Fibroblast of lung (primary cell): ENCODE measurements at regions not wholly inside any gene's neighbourhood (a gene's known extent, or its start where the extent isn't known, plus 50 kb on each side); places are given as distances from the start of the nearest gene placed in this dataset.

Experiments
- DNase-seq, 2 donors: peaks; one replicate each; pipeline versions ENCODE4 v3.0.0 to v3.0.0-alpha.2; 2010; ENCODE audit warnings: low read depth in 2 of 2
- H2AFZ ChIP-seq: 2 replicates; pipeline ENCODE4 v1.5.1; 2012; ENCODE audit warnings: low read length, control low read depth, inconsistent platforms
- H3K27ac ChIP-seq: 2 replicates; pipeline ENCODE4 v1.5.1; 2011; ENCODE audit warnings: low read length, control low read depth; ENCODE audit not compliant: insufficient read depth
- H3K27me3 ChIP-seq: 2 replicates; pipeline ENCODE4 v1.5.1; 2011; ENCODE audit warnings: mild to moderate bottlenecking, low read length; ENCODE audit not compliant: control insufficient read depth, insufficient read depth
- H3K36me3 ChIP-seq: 2 replicates; pipeline ENCODE4 v1.5.1; 2011; ENCODE audit warnings: low read length; ENCODE audit not compliant: control insufficient read depth, insufficient read depth
- H3K4me1 ChIP-seq: 2 replicates; pipeline ENCODE4 v1.5.1; 2011; ENCODE audit warnings: low read length; ENCODE audit not compliant: control insufficient read depth, insufficient read depth; ENCODE audit errors: extremely low read depth
- H3K4me2 ChIP-seq: 2 replicates; pipeline ENCODE4 v1.5.1; 2011; ENCODE audit warnings: low read length, control low read depth; ENCODE audit not compliant: insufficient read depth; ENCODE audit errors: extremely low read depth
- H3K4me3 ChIP-seq, 4 experiments: fragments of 200-600 bp in 1 of 4; sonication (generic) in 1 of 4; replicated peaks in 1 of 4; 2 replicates each; pipeline ENCODE4 v1.5.1; 2011 to 2016; ENCODE audit warnings: low read length in 4 of 4, low read depth in 3 of 4, mild to moderate bottlenecking in 3 of 4, control low read depth in 2 of 4, inconsistent platforms in 1 of 4, mixed read lengths in 1 of 4; ENCODE audit not compliant: insufficient read depth in 1 of 4; ENCODE audit errors: control extremely low read depth in 1 of 4
- H3K79me2 ChIP-seq: 2 replicates; pipeline ENCODE4 v1.5.1; 2012; ENCODE audit warnings: mild to moderate bottlenecking, low read length, inconsistent platforms; ENCODE audit not compliant: control insufficient read depth, insufficient read depth
- H3K9ac ChIP-seq: 2 replicates; pipeline ENCODE4 v1.5.1; 2011; ENCODE audit warnings: mild to moderate bottlenecking, low read length, control low read depth; ENCODE audit not compliant: insufficient read depth
- H3K9me3 ChIP-seq: 2 replicates; pipeline ENCODE4 v1.5.1; 2012; ENCODE audit warnings: low read depth, low read length; ENCODE audit not compliant: control insufficient read depth, insufficient read depth
- H4K20me1 ChIP-seq: 2 replicates; pipeline ENCODE4 v1.5.1; 2011; ENCODE audit warnings: low read length; ENCODE audit not compliant: control insufficient read depth, insufficient read depth; ENCODE audit errors: extremely low read depth
- EZH2 ChIP-seq: IDR thresholded peaks from 2 replicates; pipeline ENCODE4 v1.5.1; 2012; ENCODE audit warnings: low read length, control low read depth, mild to moderate bottlenecking; ENCODE audit errors: missing control alignments
- TF ChIP-seq, protein P1 (sequence below), 2 donors: IDR thresholded peaks in 1 of 2; conservative IDR thresholded peaks in 1 of 2; 1 replicate in 1 of 2; 2 replicates in 1 of 2; pipeline ENCODE4 v1.5.1; 2011 to 2012; ENCODE audit warnings: low read length in 2 of 2, control low read depth in 1 of 2, inconsistent platforms in 1 of 2, low read depth in 1 of 2, mild to moderate bottlenecking in 1 of 2

DNA sequence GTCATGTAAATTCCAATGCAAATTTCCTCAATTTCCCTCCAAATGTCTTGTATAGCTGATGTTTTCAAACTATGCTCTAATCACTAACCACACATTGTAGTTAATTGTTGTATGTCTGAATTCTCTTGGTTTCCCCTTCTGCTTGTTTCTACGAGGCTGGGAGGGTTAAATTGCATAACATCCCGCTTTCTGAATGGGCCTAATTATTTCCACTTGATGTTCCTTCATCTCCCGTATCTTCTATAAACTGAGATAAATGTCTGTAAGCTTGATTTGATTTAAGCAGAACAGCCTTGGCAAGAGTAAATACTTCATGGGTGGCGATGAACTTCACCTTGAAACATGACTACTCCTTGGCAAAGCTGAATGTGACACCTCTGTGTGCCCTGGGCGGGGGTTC, 72.2 kb downstream of the SERINC2 start:
- TF ChIP-seq, protein P1, sequence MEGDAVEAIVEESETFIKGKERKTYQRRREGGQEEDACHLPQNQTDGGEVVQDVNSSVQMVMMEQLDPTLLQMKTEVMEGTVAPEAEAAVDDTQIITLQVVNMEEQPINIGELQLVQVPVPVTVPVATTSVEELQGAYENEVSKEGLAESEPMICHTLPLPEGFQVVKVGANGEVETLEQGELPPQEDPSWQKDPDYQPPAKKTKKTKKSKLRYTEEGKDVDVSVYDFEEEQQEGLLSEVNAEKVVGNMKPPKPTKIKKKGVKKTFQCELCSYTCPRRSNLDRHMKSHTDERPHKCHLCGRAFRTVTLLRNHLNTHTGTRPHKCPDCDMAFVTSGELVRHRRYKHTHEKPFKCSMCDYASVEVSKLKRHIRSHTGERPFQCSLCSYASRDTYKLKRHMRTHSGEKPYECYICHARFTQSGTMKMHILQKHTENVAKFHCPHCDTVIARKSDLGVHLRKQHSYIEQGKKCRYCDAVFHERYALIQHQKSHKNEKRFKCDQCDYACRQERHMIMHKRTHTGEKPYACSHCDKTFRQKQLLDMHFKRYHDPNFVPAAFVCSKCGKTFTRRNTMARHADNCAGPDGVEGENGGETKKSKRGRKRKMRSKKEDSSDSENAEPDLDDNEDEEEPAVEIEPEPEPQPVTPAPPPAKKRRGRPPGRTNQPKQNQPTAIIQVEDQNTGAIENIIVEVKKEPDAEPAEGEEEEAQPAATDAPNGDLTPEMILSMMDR (conservative IDR thresholded peaks at IDR 0.05 in 1 of 2, IDR thresholded peaks at IDR 0.05 in 1 of 2; ENCODE audit: low read depth in 1 of 2, low read length in 2 of 2): no peak
- TF ChIP-seq EZH2: no peak
- no peak overlapping the region for H3K27ac ChIP-seq

DNA sequence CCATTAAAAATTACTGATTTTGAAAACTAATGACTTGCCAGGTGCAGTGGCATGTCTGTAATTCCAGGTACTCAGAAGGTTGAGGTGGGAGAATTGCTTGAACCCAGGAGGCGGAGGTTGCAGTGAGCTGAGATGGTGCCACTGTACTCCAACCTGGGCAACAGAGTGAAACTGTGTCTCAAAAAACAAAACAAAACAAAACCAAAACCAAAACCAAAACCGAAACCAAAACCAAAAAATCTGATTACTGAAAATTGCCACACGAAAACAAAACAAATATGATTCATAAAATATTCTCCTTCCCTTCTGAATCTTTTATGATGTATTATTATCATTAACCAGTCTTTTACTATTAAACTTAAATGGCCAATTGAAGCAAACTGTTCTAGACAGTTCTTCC, 74.1 kb downstream of the SERINC2 start:
- Histone ChIP-seq H3K36me3 (no peaks in the 10 kb centered on the region), H3K27ac (no peak overlapping the region), H3K9ac (no peak overlapping the region), H3K27me3 (peaks cover 8% of the 10 kb centered on the region), H3K4me2 (no peak overlapping the region), H2AFZ (no peak overlapping the region), H3K79me2 (no peaks in the 10 kb centered on the region), H3K4me1 (peaks cover 5% of the 10 kb centered on the region), H3K9me3 (no peaks in the 10 kb centered on the region), H4K20me1 (no peaks in the 10 kb centered on the region), H3K4me3 (no peak overlapping the region)
- TF ChIP-seq, protein P1 (conservative IDR thresholded peaks at IDR 0.05 in 1 of 2, IDR thresholded peaks at IDR 0.05 in 1 of 2; ENCODE audit: low read depth in 1 of 2, low read length in 2 of 2): no peak
- no peak for TF ChIP-seq EZH2
- DNase-seq: no peak

More for the DNA sequence above, 72.2 kb downstream of the SERINC2 start:
- peaks cover 5% of the 10 kb centered on the region for H3K4me1 ChIP-seq
- H3K4me2 ChIP-seq: no peak overlapping the region
- H3K9me3 ChIP-seq: no peaks in the 10 kb centered on the region
- no peaks in the 10 kb centered on the region for H3K36me3 ChIP-seq
- no peak overlapping the region for H3K4me3 ChIP-seq
- H4K20me1 ChIP-seq: no peaks in the 10 kb centered on the region
- no peaks in the 10 kb centered on the region for H3K27me3 ChIP-seq
- no peaks in the 10 kb centered on the region for H3K79me2 ChIP-seq
- DNase-seq: no peak
- no peak overlapping the region for H2AFZ ChIP-seq
- no peak overlapping the region for H3K9ac ChIP-seq

DNA sequence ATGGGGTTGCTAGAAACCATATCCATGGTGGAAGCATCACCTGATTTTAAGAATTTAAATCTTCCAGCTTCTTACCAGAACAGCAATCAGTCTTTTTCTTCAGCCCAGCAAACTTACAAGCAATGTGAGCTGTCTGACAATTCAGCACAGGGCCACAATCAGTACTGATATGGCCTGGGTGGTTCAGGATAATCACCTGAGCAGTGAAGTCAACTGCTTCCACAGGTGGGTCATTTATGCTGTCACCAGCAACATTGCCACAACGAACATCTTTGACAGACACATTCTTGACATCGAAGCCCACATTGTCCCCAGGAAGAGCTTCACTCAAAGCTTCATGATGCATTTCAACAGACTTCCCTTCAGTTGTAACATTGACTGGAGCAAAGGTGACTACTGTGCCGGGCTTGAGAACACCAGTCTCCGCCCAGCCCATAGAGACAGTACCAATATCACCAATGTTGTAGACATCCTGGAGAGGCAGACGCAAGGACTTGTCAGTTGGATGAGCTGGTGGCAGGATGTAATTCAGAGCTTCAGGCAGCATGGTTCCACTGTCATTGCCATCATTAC, 74.8 kb downstream of the SERINC2 start:
- Histone ChIP-seq H3K27ac (no peak overlapping the region), H3K9me3 (no peaks in the 10 kb centered on the region), H3K79me2 (no peaks in the 10 kb centered on the region), H3K27me3 (peaks cover 8% of the 10 kb centered on the region), H3K4me1 (peaks cover 2% of the 10 kb centered on the region), H3K4me3 (no peak overlapping the region), H2AFZ (no peak overlapping the region), H3K4me2 (no peak overlapping the region), H3K9ac (no peak overlapping the region), H4K20me1 (no peaks in the 10 kb centered on the region), H3K36me3 (no peaks in the 10 kb centered on the region)
- no peak for TF ChIP-seq EZH2
- TF ChIP-seq, protein P1 (conservative IDR thresholded peaks at IDR 0.05 in 1 of 2, IDR thresholded peaks at IDR 0.05 in 1 of 2; ENCODE audit: low read depth in 1 of 2, low read length in 2 of 2): no peak
- no peak for DNase-seq
